Testis (tissue), 2 donors: ENCODE measurements at regions not wholly inside any gene's neighbourhood (a gene's known extent, or its start where the extent isn't known, plus 50 kb on each side); places are given as distances from the start of the nearest gene placed in this dataset.

Source experiments
- DNase-seq: peaks from one replicate; pipeline ENCODE4 v3.0.0-alpha.2; 2019
- H3K27ac ChIP-seq, 2 donors: fragments of 200-600 bp; sonication (generic); one replicate each; pipeline ENCODE4 v1.5.1; 2019
- H3K27me3 ChIP-seq: fragments of 200-600 bp; sonication (generic); one replicate; pipeline ENCODE4 v1.5.1; 2019
- H3K36me3 ChIP-seq: fragments of 200-600 bp; sonication (generic); one replicate; pipeline ENCODE4 v1.5.1; 2017; ENCODE audit warnings: low read depth; ENCODE audit errors: missing control alignments
- H3K4me1 ChIP-seq: fragments of 200-600 bp; sonication (generic); one replicate; pipeline ENCODE4 v1.5.1; 2019
- H3K4me3 ChIP-seq, 2 donors: fragments of 200-600 bp; sonication (generic); one replicate each; pipeline ENCODE4 v1.5.1; 2017 to 2019
- H3K9me3 ChIP-seq: fragments of 200-600 bp; sonication (generic); one replicate; pipeline ENCODE4 v1.5.1; 2017
- POLR2A ChIP-seq: fragments of 450-650 bp; IDR thresholded peaks from one replicate; pipeline ENCODE4 v1.6.1; 2017; ENCODE audit warnings: antibody characterized with exemption, mild to moderate bottlenecking, moderate library complexity
- WGBS, 2 donors: methylation state at CpG; one replicate each; pipeline ENCODE4 v1.1.5; 2018; 5-methylcytosine and 5-hydroxymethylcytosine counted together
- intact Hi-C: fragments of 100-400 bp; cut with DNase I; formaldehyde crosslinking; loops from one replicate; pipeline ENCODE4 v1.15.1; 2023; ENCODE audit warnings: low total_unique reads
- TF ChIP-seq, protein P1 (sequence below), 3 experiments: fragments of 450-650 bp in 2 of 3; fragments of 200-600 bp in 1 of 3; sonication (generic) in 1 of 3; IDR thresholded peaks; one replicate each; pipeline ENCODE4 v1.5.1; 2016 to 2019; ENCODE audit warnings: antibody characterized with exemption in 3 of 3, mild to moderate bottlenecking in 2 of 3, moderate library complexity in 1 of 3

DNA sequence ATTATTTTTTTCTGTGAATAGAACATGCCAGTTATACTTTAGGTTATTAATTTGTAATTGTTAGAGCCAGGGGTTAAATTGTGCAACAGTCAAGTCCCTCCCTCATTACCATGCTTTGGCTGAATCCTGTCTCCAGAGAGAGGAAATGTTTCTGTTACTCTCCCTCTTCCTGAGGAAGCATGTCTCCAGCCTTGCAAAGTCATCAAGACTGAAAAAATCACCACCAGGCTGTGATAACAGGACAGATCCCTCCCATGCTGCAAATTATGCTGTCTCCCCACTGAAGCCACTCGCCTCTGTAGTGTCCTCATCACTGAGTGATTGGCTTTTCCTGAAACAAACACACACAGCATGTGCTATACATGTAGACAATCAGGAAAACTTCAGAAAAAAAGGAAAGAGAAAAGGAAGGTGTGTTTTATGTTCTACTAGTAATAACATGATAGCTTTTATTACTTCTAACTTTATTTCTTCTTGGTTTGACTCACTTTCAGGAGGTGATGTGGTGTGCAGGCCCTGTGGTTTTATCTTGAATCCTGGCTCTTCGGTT is 290.0 kb upstream of the JAG1 start:
- DNase-seq, result no peak
- no peak for TF ChIP-seq POLR2A
- TF ChIP-seq, protein P1, sequence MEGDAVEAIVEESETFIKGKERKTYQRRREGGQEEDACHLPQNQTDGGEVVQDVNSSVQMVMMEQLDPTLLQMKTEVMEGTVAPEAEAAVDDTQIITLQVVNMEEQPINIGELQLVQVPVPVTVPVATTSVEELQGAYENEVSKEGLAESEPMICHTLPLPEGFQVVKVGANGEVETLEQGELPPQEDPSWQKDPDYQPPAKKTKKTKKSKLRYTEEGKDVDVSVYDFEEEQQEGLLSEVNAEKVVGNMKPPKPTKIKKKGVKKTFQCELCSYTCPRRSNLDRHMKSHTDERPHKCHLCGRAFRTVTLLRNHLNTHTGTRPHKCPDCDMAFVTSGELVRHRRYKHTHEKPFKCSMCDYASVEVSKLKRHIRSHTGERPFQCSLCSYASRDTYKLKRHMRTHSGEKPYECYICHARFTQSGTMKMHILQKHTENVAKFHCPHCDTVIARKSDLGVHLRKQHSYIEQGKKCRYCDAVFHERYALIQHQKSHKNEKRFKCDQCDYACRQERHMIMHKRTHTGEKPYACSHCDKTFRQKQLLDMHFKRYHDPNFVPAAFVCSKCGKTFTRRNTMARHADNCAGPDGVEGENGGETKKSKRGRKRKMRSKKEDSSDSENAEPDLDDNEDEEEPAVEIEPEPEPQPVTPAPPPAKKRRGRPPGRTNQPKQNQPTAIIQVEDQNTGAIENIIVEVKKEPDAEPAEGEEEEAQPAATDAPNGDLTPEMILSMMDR (IDR thresholded peaks at IDR 0.05), result no peak
- no peaks in the 10 kb centered on the region for H3K9me3 ChIP-seq
- no peaks in the 10 kb centered on the region for H3K36me3 ChIP-seq
- H3K27ac ChIP-seq, result no peak overlapping the region
- H3K4me1 ChIP-seq, result peaks cover 4% of the 10 kb centered on the region
- intact Hi-C loops, result no loop called here
- WGBS, 2 donors, result 78 to 88% methylated on average over 2 of the region's 2 CpGs
- H3K4me3 ChIP-seq, result no peak overlapping the region
- no peaks in the 10 kb centered on the region for H3K27me3 ChIP-seq

DNA sequence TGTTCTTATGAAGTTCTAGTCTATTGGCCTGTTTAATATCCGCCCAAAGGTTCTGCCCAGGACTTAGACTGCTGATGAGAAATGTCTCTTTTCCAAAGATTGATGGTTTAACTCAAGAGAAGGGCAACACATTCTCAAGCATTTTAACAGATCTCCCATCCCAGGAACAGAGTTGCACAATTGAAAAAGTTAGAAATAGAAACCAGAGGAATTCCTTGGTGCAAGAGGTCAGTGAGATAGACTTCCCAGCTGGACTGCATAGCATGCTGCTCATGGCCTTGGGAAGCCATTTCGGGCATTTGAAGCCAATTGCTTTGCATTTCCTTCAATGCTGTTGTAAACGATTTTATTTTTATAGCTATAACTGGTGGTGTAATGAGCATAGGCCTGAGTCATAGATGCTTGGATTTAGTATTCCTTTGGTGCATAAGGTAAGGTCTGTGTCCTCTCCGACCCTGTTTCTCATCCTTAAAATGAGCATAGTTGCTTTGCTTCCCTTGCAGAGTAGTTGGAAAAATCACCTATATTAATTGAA is 292.2 kb upstream of the JAG1 start:
- DNase-seq, result no peak
- Histone ChIP-seq H3K27ac (no peak overlapping the region), H3K36me3 (no peaks in the 10 kb centered on the region), H3K9me3 (no peaks in the 10 kb centered on the region), H3K4me3 (no peak overlapping the region), H3K4me1 (peaks cover 4% of the 10 kb centered on the region), H3K27me3 (no peaks in the 10 kb centered on the region)
- no peak for TF ChIP-seq POLR2A
- TF ChIP-seq, protein P1 (IDR thresholded peaks at IDR 0.05), result no peak
- WGBS, 2 donors, result 58 to 71% methylated on average over 4 of the region's 4 CpGs
- intact Hi-C loops, result no loop called here

DNA sequence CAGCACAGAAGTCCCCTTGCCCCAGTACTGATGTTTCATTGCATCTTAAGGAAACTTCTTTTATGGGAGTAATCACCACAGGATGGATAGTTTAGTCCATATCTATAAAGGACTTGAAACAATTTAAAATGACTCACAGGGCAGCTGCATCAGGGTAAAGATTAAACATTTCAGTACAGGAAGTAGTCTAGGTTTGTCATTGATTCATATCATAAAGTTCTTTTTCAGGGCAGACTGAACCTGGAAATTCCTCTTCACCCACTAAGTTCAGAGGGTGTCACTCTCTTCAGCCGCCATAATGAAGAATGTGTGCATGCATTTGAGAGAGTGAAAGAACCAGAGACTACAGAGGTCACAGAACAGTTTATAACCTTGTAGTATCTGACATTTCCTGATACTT is 296.3 kb upstream of the JAG1 start:
- Histone ChIP-seq H3K27me3 (no peaks in the 10 kb centered on the region), H3K4me3 (no peak overlapping the region), H3K27ac (no peak overlapping the region), H3K9me3 (no peaks in the 10 kb centered on the region), H3K36me3 (no peaks in the 10 kb centered on the region), H3K4me1 (peaks cover 4% of the 10 kb centered on the region)
- no peak for TF ChIP-seq POLR2A
- TF ChIP-seq, protein P1 (IDR thresholded peaks at IDR 0.05), result no peak
- intact Hi-C loops, result no loop called here
- WGBS, 2 donors, result 94 to 95% methylated on average over 1 of the region's 1 CpG
- DNase-seq, result no peak

DNA sequence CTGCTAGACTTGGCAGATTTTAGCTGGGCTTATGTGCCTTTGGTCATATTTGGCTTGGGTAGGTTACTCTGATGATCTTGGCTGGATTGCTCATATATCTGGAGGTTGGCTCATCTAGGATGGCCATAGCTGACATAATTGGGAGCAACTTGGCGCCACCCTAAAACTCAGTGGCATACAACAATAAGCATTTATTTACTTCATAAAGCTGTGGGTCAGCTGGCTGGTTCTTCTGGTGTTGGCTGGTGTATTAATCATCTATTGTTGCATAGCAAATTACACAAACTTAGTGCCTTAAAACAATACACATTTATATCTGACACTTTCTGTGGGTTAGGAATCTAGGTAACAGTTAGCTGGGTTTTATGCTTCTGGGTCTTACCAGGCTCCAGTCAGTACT is 297.3 kb upstream of the JAG1 start:
- no peaks in the 10 kb centered on the region for H3K27me3 ChIP-seq
- 89 to 96% methylated on average over 1 of the region's 1 CpG for WGBS, 2 donors
- intact Hi-C loops, result no loop called here
- no peaks in the 10 kb centered on the region for H3K36me3 ChIP-seq
- H3K9me3 ChIP-seq, result no peaks in the 10 kb centered on the region
- H3K4me1 ChIP-seq, result peaks cover 4% of the 10 kb centered on the region
- H3K4me3 ChIP-seq, result no peak overlapping the region
- no peak overlapping the region for H3K27ac ChIP-seq
- TF ChIP-seq, protein P1 (IDR thresholded peaks at IDR 0.05), result no peak
- no peak for TF ChIP-seq POLR2A
- no peak for DNase-seq

DNA sequence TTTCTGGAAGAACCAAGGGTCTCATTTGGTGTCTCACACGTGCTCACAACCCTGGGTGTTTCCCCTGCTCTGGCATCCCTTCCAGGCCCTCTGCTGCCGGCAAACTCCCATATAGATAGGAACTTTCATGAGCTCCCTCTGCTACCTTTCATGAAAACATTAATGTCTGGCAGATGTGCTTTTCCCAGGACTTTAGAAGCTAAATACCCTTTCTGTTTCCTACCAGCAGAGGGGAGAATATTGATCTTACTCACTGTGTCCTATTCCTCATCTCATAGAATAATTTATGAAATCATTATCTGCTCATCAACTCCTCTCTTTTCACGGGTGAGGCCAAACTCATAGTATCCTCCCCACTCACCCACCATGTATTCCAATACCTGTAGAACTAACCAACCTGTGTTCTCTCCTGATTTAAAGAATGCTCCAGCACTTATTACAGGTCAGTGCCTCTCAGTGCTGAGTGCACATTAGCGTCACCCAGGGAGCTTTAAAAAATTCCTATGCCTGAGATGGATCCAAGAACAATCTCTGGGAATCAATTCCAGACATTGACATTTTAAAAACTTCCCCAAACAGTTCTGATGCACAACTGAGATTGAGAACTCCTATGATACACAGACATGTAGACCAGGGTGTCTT is 298.5 kb upstream of the JAG1 start:
- no peak overlapping the region for H3K27ac ChIP-seq
- no peaks in the 10 kb centered on the region for H3K27me3 ChIP-seq
- WGBS, 2 donors, result 73 to 81% methylated on average over 4 of the region's 4 CpGs
- TF ChIP-seq, protein P1 (IDR thresholded peaks at IDR 0.05), result no peak
- TF ChIP-seq POLR2A, result no peak
- H3K4me3 ChIP-seq, result no peak overlapping the region
- DNase-seq, result no peak
- no peaks in the 10 kb centered on the region for H3K9me3 ChIP-seq
- intact Hi-C loops, result no loop called here
- H3K36me3 ChIP-seq, result no peaks in the 10 kb centered on the region
- no peaks in the 10 kb centered on the region for H3K4me1 ChIP-seq
